ENCODE measurements at regions not wholly inside any gene's neighbourhood (a gene's known extent, or its start where the extent isn't known, plus 50 kb on each side); places are given as distances from the start of the nearest gene placed in this dataset.

DNA sequence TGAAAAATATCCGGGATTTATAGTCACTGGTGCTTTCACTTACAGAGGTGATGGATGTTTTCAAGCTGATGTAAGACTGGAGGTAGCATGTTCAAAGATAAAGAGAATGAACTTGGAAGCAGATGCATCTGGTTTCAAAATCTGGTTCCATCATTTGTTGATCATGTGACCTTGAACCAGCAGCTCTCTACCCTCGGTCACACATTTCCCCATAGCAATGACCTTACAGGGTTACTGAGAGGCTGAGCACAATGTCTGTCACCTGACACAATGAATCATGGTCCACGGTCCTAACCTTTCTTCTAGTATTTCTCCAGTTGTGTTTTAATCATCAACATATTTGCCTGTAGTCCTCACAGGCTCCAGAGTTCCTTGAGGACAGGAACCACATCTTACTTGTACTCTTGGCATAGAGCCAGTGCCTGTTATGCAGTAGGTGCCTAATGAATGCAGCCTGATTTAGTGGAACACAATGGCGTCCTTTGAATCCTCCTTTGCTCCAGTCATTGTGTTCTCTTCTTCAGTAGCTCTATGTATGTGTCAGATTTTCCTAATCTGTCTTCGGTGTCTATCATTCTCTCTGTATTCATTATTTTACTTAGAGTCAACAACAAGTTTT lies 667.3 kb downstream of the PTPRU start:
- TF ChIP-seq RAD21 (IDR thresholded peaks at IDR 0.05; ENCODE audit: low read depth) (no peak), CTCF (IDR thresholded peaks at IDR 0.05 in 2 of 3, conservative IDR thresholded peaks at IDR 0.05 in 1 of 3; ENCODE audit: borderline replicate concordance in 1 of 3, insufficient read depth in 1 of 3, low read depth in 2 of 3, low read length in 2 of 3) (no peak), ZNF274 (IDR thresholded peaks at IDR 0.05; ENCODE audit: low read depth, low read length) (no peak), MAX (IDR thresholded peaks at IDR 0.05) (no peak), POLR2A (IDR thresholded peaks at IDR 0.05; ENCODE audit: borderline replicate concordance, extremely low read depth, insufficient read depth, insufficient read length) (no peak), EZH2 (IDR thresholded peaks at IDR 0.05) (no peak), EZH2phosphoT487 (IDR thresholded peaks at IDR 0.05; ENCODE audit: borderline replicate concordance) (no peak)
- TF ChIP-seq, protein P1, sequence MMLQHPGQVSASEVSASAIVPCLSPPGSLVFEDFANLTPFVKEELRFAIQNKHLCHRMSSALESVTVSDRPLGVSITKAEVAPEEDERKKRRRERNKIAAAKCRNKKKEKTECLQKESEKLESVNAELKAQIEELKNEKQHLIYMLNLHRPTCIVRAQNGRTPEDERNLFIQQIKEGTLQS (IDR thresholded peaks at IDR 0.05), result no peak

All from HCT116 (cell line).